ENCODE measurements at regions not wholly inside any gene's neighbourhood (a gene's known extent, or its start where the extent isn't known, plus 50 kb on each side); places are given as distances from the start of the nearest gene placed in this dataset.

GRCh38 chr1:198400063-198400462, 140.4 kb downstream of the ATP6V1G3 start:
- DNase-seq, result no peak
- H3K4me3 Mint-ChIP-seq, result no peak overlapping the region
- peaks cover 4% of the 10 kb centered on the region for H3K27me3 Mint-ChIP-seq (ENCODE audit: low read depth)
- H3K4me1 Mint-ChIP-seq (ENCODE audit: low read depth), result no peaks in the 10 kb centered on the region
- no peaks in the 10 kb centered on the region for H3K36me3 Mint-ChIP-seq (ENCODE audit: low read depth)
- CTCF ChIA-PET, result interaction anchor here (0.7 kb wide), 1 partner anchor 111 kb away, joined by 3 read pairs; no protein-coding TSS in a partner anchor
- peaks cover 2% of the 10 kb centered on the region for H3K9me3 Mint-ChIP-seq
- intact Hi-C loops (cut with micrococcal nuclease), result no loop called here
- no peak overlapping the region for H3K27ac Mint-ChIP-seq

DNA sequence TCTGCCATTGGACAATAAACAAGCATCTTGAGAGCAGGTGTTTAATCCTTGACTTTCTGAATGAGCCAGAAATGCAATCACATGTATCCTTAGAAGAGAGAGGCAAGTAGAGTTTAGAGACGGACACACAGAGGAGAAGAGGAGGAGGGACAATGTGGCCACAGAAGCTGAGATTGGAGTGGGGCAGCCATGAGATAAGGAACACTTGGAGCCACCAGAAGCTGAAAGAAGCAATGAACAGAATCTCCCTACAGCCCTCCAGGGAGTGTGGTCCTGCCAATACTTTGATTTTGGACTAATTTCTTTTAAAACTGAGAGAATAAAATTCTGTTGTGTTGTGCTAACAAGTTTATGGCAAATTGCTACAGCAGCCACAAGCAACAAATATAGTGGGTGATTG, 141.0 kb downstream of the ATP6V1G3 start:
- H3K27ac Mint-ChIP-seq, result no peak overlapping the region
- H3K4me1 Mint-ChIP-seq (ENCODE audit: low read depth), result no peaks in the 10 kb centered on the region
- CTCF ChIA-PET, result interaction anchor here (0.7 kb wide), 1 partner anchor 314 kb away, joined by 4 read pairs; no protein-coding TSS in a partner anchor
- no peak overlapping the region for H3K4me3 Mint-ChIP-seq
- no peaks in the 10 kb centered on the region for H3K36me3 Mint-ChIP-seq (ENCODE audit: low read depth)
- intact Hi-C loops (cut with micrococcal nuclease), result no loop called here
- no peaks in the 10 kb centered on the region for H3K9me3 Mint-ChIP-seq
- H3K27me3 Mint-ChIP-seq (ENCODE audit: low read depth), result peaks cover 4% of the 10 kb centered on the region
- DNase-seq, result no peak

GRCh38 chr1:198397208-198397808, 143.2 kb downstream of the ATP6V1G3 start:
- intact Hi-C loops (cut with micrococcal nuclease), result no loop called here
- CTCF ChIA-PET, result no interaction called here
- no peaks in the 10 kb centered on the region for H3K4me1 Mint-ChIP-seq (ENCODE audit: low read depth)

DNA sequence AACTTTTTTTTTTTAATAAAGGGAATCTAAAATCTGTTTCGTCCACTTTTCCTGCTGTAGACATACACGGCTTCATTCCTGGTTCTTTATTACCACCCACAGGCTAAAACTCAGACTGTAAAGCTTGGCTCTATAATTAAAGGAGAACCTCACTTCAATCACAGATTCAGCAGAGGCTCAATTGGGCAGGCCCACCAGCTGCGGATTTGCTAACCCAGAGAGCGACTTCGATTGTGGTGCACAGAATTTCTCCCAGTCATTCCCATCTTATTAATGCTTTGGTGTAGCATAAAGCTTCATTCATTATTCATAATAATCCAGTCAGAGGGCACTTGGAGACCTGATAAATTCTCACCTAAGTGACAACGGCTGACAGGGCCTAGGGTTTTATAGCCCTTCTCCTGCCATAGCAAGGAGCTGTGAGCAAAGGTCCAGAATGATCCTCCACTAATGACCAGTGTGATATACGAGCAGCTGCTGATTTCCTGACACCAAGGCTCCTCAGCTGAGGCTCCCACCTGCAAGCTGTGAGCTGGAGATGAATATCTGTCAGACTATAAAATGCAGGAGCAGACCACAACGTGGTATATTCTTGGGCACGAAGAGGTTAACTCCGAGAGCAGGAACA, 149.0 kb downstream of the ATP6V1G3 start:
- intact Hi-C loops (cut with micrococcal nuclease), result no loop called here
- CTCF ChIA-PET, result interaction anchor here (0.7 to 1.1 kb wide), 4 partner anchors 16 to 296 kb away, joined by 3 to 9 read pairs (median 4); no protein-coding TSS in a partner anchor

More at GRCh38 chr1:198397208-198397808, 143.2 kb downstream of the ATP6V1G3 start:
- no peaks in the 10 kb centered on the region for H3K9me3 Mint-ChIP-seq
- H3K27ac Mint-ChIP-seq, result no peak overlapping the region
- no peak overlapping the region for H3K4me3 Mint-ChIP-seq
- no peak for DNase-seq
- H3K27me3 Mint-ChIP-seq (ENCODE audit: low read depth), result peaks cover 4% of the 10 kb centered on the region
- no peaks in the 10 kb centered on the region for H3K36me3 Mint-ChIP-seq (ENCODE audit: low read depth)

DNA sequence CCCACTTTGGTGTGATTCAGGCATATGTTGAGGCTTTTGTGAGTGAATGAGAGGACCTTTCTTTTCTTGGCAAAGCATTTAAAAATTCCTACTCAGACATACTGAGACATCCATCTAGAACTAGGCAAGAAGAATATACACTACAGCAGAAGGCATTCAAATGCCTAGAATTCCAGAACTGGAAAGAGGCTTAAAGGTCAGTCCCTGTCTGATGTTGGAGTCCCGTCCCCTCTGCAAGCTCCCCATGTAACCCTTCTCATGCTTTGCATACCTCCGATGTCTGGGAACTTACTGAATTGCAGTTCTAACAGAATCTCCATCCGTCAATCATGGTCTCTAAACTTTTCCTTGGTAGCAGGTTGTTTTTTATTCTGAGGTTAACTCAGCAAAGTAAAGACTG, 152.9 kb downstream of the ATP6V1G3 start:
- no peak overlapping the region for H3K27ac Mint-ChIP-seq
- no peaks in the 10 kb centered on the region for H3K27me3 Mint-ChIP-seq (ENCODE audit: low read depth)
- H3K36me3 Mint-ChIP-seq (ENCODE audit: low read depth), result no peaks in the 10 kb centered on the region
- DNase-seq, result no peak
- no peaks in the 10 kb centered on the region for H3K9me3 Mint-ChIP-seq
- H3K4me1 Mint-ChIP-seq (ENCODE audit: low read depth), result no peaks in the 10 kb centered on the region
- no peak overlapping the region for H3K4me3 Mint-ChIP-seq
- intact Hi-C loops (cut with micrococcal nuclease), result loop anchor here (10.0 kb wide), 1 partner anchor 397 kb away; no protein-coding TSS in a partner anchor
- CTCF ChIA-PET, result interaction anchor here (1.4 kb wide), 1 partner anchor 9 kb away, joined by 3 read pairs; no protein-coding TSS in a partner anchor

More for the DNA sequence above, 149.0 kb downstream of the ATP6V1G3 start:
- H3K9me3 Mint-ChIP-seq, result no peaks in the 10 kb centered on the region
- no peak for DNase-seq
- H3K4me3 Mint-ChIP-seq, result no peak overlapping the region
- no peaks in the 10 kb centered on the region for H3K27me3 Mint-ChIP-seq (ENCODE audit: low read depth)
- H3K4me1 Mint-ChIP-seq (ENCODE audit: low read depth), result no peaks in the 10 kb centered on the region
- no peaks in the 10 kb centered on the region for H3K36me3 Mint-ChIP-seq (ENCODE audit: low read depth)
- no peak overlapping the region for H3K27ac Mint-ChIP-seq

DNA sequence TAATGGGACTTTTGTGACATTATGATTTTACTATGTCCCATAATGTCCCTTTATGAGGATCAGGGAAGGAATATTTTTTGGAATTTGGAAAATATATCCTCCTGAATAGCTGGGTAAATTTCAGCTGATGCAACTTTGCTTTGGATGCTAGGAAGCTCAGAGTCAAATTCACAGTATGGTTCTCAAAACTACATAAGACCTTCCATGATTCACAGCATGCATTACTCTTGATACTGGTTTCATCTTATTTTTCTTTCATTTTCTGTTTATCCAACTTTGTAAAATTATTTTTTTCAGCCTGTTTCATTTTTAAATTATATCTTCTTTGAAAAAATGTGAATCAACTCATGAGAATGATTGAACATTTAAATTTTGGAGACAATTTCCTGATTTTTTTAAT, 160.2 kb downstream of the ATP6V1G3 start:
- Mint-ChIP-seq H3K27me3 (ENCODE audit: low read depth) (no peaks in the 10 kb centered on the region), H3K4me3 (no peak overlapping the region), H3K4me1 (ENCODE audit: low read depth) (peaks cover 24% of the 10 kb centered on the region), H3K9me3 (peaks cover 5% of the 10 kb centered on the region), H3K27ac (no peak overlapping the region), H3K36me3 (ENCODE audit: low read depth) (no peaks in the 10 kb centered on the region)
- no peak for DNase-seq
- CTCF ChIA-PET, result no interaction called here
- intact Hi-C loops (cut with micrococcal nuclease), result loop anchor here (2.0 to 10.0 kb wide), 2 partner anchors 85 to 405 kb away; no protein-coding TSS in a partner anchor

DNA sequence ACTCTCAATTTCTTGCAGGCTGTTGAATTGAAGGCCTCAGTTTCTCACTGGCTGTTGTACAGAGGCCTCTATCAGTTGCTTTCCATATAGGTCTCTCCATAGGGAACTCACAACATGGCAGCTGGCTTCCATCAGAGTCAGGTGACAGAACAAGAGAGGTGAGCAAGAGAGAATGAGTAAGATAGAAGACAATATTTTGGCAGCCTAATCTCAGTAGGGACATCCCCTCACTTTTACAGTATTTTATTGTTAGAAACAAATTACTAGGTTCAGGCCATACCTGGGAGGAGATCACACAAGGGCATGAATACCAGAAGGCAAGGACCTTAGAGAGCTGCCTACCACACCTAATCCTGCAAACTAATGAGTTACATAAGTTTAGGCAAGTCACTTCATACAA, 162.8 kb downstream of the ATP6V1G3 start:
- H3K4me3 Mint-ChIP-seq, result no peak overlapping the region
- no peaks in the 10 kb centered on the region for H3K36me3 Mint-ChIP-seq (ENCODE audit: low read depth)
- CTCF ChIA-PET, result interaction anchor here (0.7 to 1.4 kb wide), 3 partner anchors 9 to 346 kb away, joined by 3 read pairs; no protein-coding TSS in a partner anchor
- no peak for DNase-seq
- peaks cover 26% of the 10 kb centered on the region for H3K4me1 Mint-ChIP-seq (ENCODE audit: low read depth)
- H3K27me3 Mint-ChIP-seq (ENCODE audit: low read depth), result no peaks in the 10 kb centered on the region
- H3K9me3 Mint-ChIP-seq, result peaks cover 11% of the 10 kb centered on the region
- H3K27ac Mint-ChIP-seq, result no peak overlapping the region
- intact Hi-C loops (cut with micrococcal nuclease), result no loop called here

DNA sequence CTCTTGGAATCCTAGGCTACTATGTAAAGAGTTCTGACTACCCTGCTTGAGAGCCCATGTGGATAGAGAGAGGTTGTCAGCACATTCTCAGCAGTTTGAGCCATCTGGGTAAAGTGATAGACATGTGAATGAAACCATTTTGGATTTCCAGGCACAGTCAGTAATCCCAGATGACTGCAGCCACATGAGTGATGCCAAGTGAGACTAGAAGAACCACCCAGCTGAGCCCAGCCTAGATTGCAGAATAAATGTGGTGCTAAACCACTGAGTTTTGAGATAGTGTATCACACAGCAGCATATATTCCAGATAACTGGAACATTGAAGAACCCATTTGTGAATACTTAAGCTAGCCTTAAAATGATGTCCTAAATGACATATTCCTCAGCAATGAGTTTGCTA, 166.2 kb downstream of the ATP6V1G3 start:
- Mint-ChIP-seq H3K9me3 (peaks cover 15% of the 10 kb centered on the region), H3K27me3 (ENCODE audit: low read depth) (no peaks in the 10 kb centered on the region), H3K4me3 (no peak overlapping the region), H3K4me1 (ENCODE audit: low read depth) (peaks cover 15% of the 10 kb centered on the region), H3K36me3 (ENCODE audit: low read depth) (no peaks in the 10 kb centered on the region), H3K27ac (no peak overlapping the region)
- no peak for DNase-seq
- CTCF ChIA-PET, result interaction anchor here (0.6 to 1.0 kb wide), 2 partner anchors 9 to 732 kb away, joined by 3 to 4 read pairs; no protein-coding TSS in a partner anchor
- intact Hi-C loops (cut with micrococcal nuclease), result no loop called here

GRCh38 chr1:198373376-198373775, 167.1 kb downstream of the ATP6V1G3 start:
- intact Hi-C loops (cut with micrococcal nuclease), result no loop called here
- Mint-ChIP-seq H3K27ac (no peak overlapping the region), H3K36me3 (ENCODE audit: low read depth) (no peaks in the 10 kb centered on the region), H3K4me1 (ENCODE audit: low read depth) (peaks cover 9% of the 10 kb centered on the region), H3K4me3 (no peak overlapping the region), H3K27me3 (ENCODE audit: low read depth) (no peaks in the 10 kb centered on the region), H3K9me3 (peaks cover 19% of the 10 kb centered on the region)
- CTCF ChIA-PET, result interaction anchor here (0.5 to 1.0 kb wide), 2 partner anchors 8 to 132 kb away, joined by 3 to 4 read pairs; no protein-coding TSS in a partner anchor
- no peak for DNase-seq
